ENCODE measurements at regions not wholly inside any gene's neighbourhood (a gene's known extent, or its start where the extent isn't known, plus 50 kb on each side); places are given as distances from the start of the nearest gene placed in this dataset.

DNA sequence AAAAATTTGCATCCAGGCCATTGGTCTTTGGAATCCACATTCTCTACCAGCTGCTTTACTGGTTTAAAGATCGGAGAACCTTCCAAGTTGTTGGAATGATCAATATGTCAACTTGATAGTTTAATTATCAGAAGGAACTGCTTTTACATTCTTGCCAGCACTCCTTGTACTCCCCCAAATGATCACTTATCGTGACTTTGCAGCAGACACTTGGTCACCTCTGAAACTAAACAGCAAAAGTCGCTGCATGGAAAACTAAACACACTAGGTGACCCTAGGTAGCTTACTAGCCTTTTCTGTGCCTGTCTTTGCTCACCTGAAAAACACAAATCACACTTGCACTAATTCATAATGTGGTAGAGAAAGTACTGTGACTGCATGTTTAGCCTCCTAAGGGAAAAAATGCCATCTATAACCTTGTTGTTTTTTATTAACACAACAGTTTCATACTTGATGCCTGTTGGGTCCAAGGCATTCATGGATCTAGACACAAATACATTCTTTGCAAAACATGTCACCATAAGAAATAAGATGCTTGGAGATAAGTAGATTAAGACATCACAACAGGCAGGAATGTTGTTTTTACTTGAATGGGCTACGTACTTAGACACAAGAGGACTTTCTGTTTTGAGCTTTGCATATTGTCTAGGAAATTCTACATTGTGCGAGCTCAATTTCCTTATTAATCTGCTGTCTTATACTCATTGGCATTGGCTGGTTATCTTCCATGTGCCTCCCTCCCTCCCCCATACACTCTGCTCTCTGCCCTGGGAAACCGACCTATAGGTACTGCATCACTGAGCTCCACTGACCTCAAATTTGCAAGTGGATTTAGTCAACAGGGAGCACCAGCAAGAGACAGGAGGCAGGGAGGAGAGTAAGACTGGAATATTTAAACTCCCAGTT is 219.1 kb upstream of the STK17B start (continued):
- TF ChIP-seq, protein P1, sequence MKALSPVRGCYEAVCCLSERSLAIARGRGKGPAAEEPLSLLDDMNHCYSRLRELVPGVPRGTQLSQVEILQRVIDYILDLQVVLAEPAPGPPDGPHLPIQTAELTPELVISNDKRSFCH (CRISPR knock-in tag; IDR thresholded peaks at IDR 0.05) = no peak
- TF ChIP-seq, protein P1 (tag; IDR thresholded peaks at IDR 0.05) = no peak
- TF ChIP-seq MYNN (IDR thresholded peaks at IDR 0.05) = no peak
- TF ChIP-seq MYNN (CRISPR knock-in tag; IDR thresholded peaks at IDR 0.05) = no peak
- no peak for TF ChIP-seq SAP30 (IDR thresholded peaks at IDR 0.05; ENCODE audit: borderline replicate concordance, insufficient read depth, low read depth, low read length, poor library complexity, severe bottlenecking)
- TF ChIP-seq, protein P2, sequence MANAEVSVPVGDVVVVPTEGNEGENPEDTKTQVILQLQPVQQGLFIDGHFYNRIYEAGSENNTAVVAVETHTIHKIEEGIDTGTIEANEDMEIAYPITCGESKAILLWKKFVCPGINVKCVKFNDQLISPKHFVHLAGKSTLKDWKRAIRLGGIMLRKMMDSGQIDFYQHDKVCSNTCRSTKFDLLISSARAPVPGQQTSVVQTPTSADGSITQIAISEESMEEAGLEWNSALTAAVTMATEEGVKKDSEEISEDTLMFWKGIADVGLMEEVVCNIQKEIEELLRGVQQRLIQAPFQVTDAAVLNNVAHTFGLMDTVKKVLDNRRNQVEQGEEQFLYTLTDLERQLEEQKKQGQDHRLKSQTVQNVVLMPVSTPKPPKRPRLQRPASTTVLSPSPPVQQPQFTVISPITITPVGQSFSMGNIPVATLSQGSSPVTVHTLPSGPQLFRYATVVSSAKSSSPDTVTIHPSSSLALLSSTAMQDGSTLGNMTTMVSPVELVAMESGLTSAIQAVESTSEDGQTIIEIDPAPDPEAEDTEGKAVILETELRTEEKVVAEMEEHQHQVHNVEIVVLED (CRISPR knock-in tag; IDR thresholded peaks at IDR 0.05) = no peak
- TF ChIP-seq ZFP30 (CRISPR knock-in tag; IDR thresholded peaks at IDR 0.05; ENCODE audit: borderline replicate concordance) = no peak
- TF ChIP-seq STAT5A (IDR thresholded peaks at IDR 0.05; ENCODE audit: borderline replicate concordance, low read length) = peak; percentile 47; the same call in 1 of the 2 replicates
- TF ChIP-seq KLF16 (IDR thresholded peaks at IDR 0.05) = peak; percentile 33; the same call in 1 of the 2 replicates
- no peak for TF ChIP-seq POLR2A (conservative IDR thresholded peaks at IDR 0.05)
- TF ChIP-seq ETS2 (tag; IDR thresholded peaks at IDR 0.05; ENCODE audit: borderline replicate concordance, poor library complexity, severe bottlenecking) = no peak
- TF ChIP-seq, protein P3, sequence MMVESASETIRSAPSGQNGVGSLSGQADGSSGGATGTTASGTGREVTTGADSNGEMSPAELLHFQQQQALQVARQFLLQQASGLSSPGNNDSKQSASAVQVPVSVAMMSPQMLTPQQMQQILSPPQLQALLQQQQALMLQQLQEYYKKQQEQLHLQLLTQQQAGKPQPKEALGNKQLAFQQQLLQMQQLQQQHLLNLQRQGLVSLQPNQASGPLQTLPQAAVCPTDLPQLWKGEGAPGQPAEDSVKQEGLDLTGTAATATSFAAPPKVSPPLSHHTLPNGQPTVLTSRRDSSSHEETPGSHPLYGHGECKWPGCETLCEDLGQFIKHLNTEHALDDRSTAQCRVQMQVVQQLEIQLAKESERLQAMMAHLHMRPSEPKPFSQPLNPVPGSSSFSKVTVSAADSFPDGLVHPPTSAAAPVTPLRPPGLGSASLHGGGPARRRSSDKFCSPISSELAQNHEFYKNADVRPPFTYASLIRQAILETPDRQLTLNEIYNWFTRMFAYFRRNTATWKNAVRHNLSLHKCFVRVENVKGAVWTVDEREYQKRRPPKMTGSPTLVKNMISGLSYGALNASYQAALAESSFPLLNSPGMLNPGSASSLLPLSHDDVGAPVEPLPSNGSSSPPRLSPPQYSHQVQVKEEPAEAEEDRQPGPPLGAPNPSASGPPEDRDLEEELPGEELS (CRISPR knock-in tag; IDR thresholded peaks at IDR 0.05; ENCODE audit: borderline replicate concordance) = no peak
- TF ChIP-seq U2AF1 (optimal IDR thresholded peaks at IDR 0.05; ENCODE audit: low read depth, low read length) = no peak
- peak; percentile 69 for TF ChIP-seq TAL1 (IDR thresholded peaks at IDR 0.05)
- TF ChIP-seq CBFA2T3 (IDR thresholded peaks at IDR 0.05) = peak; percentile 83
- no peak for TF ChIP-seq ZBTB17 (CRISPR knock-in tag; IDR thresholded peaks at IDR 0.05)
- TF ChIP-seq, protein P4, sequence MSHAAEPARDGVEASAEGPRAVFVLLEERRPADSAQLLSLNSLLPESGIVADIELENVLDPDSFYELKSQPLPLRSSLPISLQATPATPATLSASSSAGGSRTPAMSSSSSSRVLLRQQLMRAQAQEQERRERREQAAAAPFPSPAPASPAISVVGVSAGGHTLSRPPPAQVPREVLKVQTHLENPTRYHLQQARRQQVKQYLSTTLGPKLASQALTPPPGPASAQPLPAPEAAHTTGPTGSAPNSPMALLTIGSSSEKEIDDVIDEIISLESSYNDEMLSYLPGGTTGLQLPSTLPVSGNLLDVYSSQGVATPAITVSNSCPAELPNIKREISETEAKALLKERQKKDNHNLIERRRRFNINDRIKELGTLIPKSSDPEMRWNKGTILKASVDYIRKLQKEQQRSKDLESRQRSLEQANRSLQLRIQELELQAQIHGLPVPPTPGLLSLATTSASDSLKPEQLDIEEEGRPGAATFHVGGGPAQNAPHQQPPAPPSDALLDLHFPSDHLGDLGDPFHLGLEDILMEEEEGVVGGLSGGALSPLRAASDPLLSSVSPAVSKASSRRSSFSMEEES (CRISPR knock-in tag; IDR thresholded peaks at IDR 0.05) = no peak
- TF ChIP-seq, protein P5, sequence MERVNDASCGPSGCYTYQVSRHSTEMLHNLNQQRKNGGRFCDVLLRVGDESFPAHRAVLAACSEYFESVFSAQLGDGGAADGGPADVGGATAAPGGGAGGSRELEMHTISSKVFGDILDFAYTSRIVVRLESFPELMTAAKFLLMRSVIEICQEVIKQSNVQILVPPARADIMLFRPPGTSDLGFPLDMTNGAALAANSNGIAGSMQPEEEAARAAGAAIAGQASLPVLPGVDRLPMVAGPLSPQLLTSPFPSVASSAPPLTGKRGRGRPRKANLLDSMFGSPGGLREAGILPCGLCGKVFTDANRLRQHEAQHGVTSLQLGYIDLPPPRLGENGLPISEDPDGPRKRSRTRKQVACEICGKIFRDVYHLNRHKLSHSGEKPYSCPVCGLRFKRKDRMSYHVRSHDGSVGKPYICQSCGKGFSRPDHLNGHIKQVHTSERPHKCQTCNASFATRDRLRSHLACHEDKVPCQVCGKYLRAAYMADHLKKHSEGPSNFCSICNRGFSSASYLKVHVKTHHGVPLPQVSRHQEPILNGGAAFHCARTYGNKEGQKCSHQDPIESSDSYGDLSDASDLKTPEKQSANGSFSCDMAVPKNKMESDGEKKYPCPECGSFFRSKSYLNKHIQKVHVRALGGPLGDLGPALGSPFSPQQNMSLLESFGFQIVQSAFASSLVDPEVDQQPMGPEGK (CRISPR knock-in tag; IDR thresholded peaks at IDR 0.05; ENCODE audit: borderline replicate concordance) = no peak
- no peak for TF ChIP-seq SMARCC2 (IDR thresholded peaks at IDR 0.05; ENCODE audit: low read depth)
- no peak for TF ChIP-seq CREB1 (IDR thresholded peaks at IDR 0.05)
- TF ChIP-seq CREB1 (CRISPR knock-in tag; IDR thresholded peaks at IDR 0.05) = no peak
